OCI-LY1 (cell line): ENCODE measurements at regions not wholly inside any gene's neighbourhood (a gene's known extent, or its start where the extent isn't known, plus 50 kb on each side); places are given as distances from the start of the nearest gene placed in this dataset.

Source experiments
- H2AFZ ChIP-seq: fragments of 200-600 bp; sonication (generic), shearing (Covaris generic); 2 replicates; pipeline ENCODE4 v1.6.0; 2014; ENCODE audit warnings: antibody characterized with exemption, mild to moderate bottlenecking, low read length
- H3F3A ChIP-seq: fragments of 200-600 bp; sonication (generic), shearing (Covaris generic); 2 replicates; pipeline ENCODE4 v1.6.0; 2014; ENCODE audit warnings: mild to moderate bottlenecking, antibody characterized with exemption, low read length, moderate library complexity; ENCODE audit not compliant: insufficient read depth
- H3K27ac ChIP-seq: fragments of 200-600 bp; sonication (generic); 2 replicates; pipeline ENCODE4 v1.5.1; 2014; ENCODE audit warnings: low read length, mixed run types, mild to moderate bottlenecking, low read depth; ENCODE audit not compliant: poor library complexity, severe bottlenecking
- H3K27me3 ChIP-seq: fragments of 200-600 bp; sonication (generic); 2 replicates; pipeline ENCODE4 v1.6.0; 2014; ENCODE audit warnings: antibody characterized with exemption, mild to moderate bottlenecking, low read length, moderate library complexity; ENCODE audit not compliant: insufficient read depth
- H3K36me3 ChIP-seq: fragments of 200-600 bp; sonication (generic); 2 replicates; pipeline ENCODE4 v1.6.1; 2014; ENCODE audit warnings: mild to moderate bottlenecking, antibody characterized with exemption, low read length, moderate library complexity, mixed read lengths; ENCODE audit not compliant: insufficient read depth
- H3K4me1 ChIP-seq: fragments of 200-600 bp; sonication (generic); 2 replicates; pipeline ENCODE4 v1.5.1; 2014; ENCODE audit warnings: mild to moderate bottlenecking, low read length, moderate library complexity; ENCODE audit not compliant: insufficient read depth, severe bottlenecking
- H3K4me2 ChIP-seq: fragments of 200-600 bp; sonication (generic), shearing (Covaris generic); 2 replicates; pipeline ENCODE4 v1.6.1; 2014; ENCODE audit warnings: low read length
- H3K4me3 ChIP-seq: fragments of 200-600 bp; sonication (generic); 2 replicates; pipeline ENCODE4 v1.5.1; 2014; ENCODE audit warnings: low read length, low read depth, mild to moderate bottlenecking, mixed read lengths; ENCODE audit not compliant: poor library complexity, severe bottlenecking
- H3K79me2 ChIP-seq: fragments of 200-600 bp; shearing (Covaris generic); 2 replicates; pipeline ENCODE4 v1.6.1; 2016; ENCODE audit warnings: mixed run types, low read length, mixed read lengths; ENCODE audit not compliant: insufficient read depth
- H3K9ac ChIP-seq: fragments of 200-600 bp; sonication (generic), shearing (Covaris generic); 2 replicates; pipeline ENCODE4 v1.6.1; 2014; ENCODE audit warnings: mild to moderate bottlenecking, low read length, mixed read lengths
- H3K9me2 ChIP-seq: fragments of 200-600 bp; sonication (generic), shearing (Covaris generic); 2 replicates; pipeline ENCODE4 v1.6.1; 2014; ENCODE audit warnings: low read depth, mild to moderate bottlenecking, low read length, mixed read lengths
- H3K9me3 ChIP-seq: fragments of 200-600 bp; shearing (Covaris generic); 2 replicates; pipeline ENCODE4 v1.6.1; 2014; ENCODE audit warnings: low read length, mixed read lengths
- H4K20me1 ChIP-seq: fragments of 200-600 bp; sonication (generic), shearing (Covaris generic); 2 replicates; pipeline ENCODE4 v1.6.0; 2016; ENCODE audit warnings: mild to moderate bottlenecking, low read length; ENCODE audit not compliant: insufficient read depth
- CTCF ChIP-seq: fragments of 200-600 bp; sonication (generic), shearing (Covaris generic); IDR thresholded peaks from 2 replicates; pipeline ENCODE4 v1.5.1; 2017; ENCODE audit warnings: mild to moderate bottlenecking, antibody characterized with exemption, low read length, moderate library complexity, mixed read lengths
- EZH2 ChIP-seq: fragments of 200-600 bp; sonication (generic), shearing (Covaris generic); IDR thresholded peaks from 2 replicates; pipeline ENCODE4 v1.8.0; 2017; ENCODE audit warnings: borderline replicate concordance, mixed run types, mild to moderate bottlenecking, antibody characterized with exemption, low read length, moderate library complexity, mixed read lengths

DNA sequence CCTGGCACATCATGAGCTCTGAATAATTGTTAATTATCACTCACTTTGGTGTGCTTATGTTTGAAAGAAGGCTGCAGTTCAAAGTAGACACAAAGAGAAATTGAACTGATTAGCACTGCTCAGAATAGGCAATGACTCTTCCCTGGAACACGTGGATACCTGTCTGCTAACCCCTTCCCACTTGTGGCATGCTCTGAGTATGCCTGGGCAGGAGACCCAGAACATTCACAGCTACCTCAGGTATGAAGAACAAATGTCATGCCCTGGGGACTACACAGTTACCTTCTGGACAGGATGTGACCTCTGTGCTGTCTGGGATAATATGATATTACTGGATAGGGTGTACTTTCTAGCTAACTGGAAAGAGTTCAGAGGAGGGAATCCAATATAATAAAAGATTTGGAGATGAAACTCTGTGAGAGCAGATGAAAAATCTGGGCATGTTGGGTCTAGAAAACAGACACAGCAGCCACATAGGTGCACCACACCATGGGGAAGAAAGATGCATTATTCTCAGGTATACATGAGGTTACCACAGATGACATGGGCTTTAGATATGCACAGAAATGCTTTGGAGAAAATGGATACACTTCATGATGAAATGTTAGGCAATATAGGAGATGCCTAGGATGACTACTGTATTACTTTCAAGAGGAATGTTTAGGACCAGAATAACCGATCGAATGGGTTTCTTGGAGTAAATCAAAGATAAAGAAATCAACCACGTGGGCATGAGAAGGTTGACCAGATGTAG is 324.2 kb upstream of the PREP start:
- TF ChIP-seq EZH2 (no peak), CTCF (no peak)
- Histone ChIP-seq H4K20me1 (no peaks in the 10 kb centered on the region), H3K36me3 (no peaks in the 10 kb centered on the region), H3F3A (no peaks in the 10 kb centered on the region), H3K4me2 (no peak overlapping the region), H3K79me2 (no peaks in the 10 kb centered on the region), H3K9me2 (no peaks in the 10 kb centered on the region), H3K27ac (no peak overlapping the region), H3K4me3 (no peak overlapping the region), H3K9me3 (no peaks in the 10 kb centered on the region), H3K9ac (no peak overlapping the region), H2AFZ (no peak overlapping the region), H3K4me1 (no peaks in the 10 kb centered on the region), H3K27me3 (no peaks in the 10 kb centered on the region)

DNA sequence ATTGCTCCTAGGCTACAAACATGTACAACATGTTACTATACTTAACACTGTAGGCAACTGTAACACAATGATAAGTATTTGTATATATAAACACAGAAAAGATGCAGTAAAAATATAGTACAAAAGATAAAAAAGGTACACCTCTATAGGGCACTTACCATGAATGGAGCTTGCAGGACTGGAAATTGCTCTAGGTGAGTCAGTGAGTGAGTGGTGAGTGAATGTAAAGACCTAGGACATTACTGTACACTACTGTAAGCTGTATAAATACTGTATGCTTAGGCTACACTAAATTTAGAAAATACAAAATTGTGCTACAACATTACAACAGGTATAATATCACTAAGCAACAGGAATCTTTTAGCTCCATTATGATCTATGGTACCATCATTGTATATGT is 312.0 kb upstream of the PREP start:
- Histone ChIP-seq H3K4me3 (no peak overlapping the region), H3K9me2 (no peaks in the 10 kb centered on the region), H3K36me3 (no peaks in the 10 kb centered on the region), H3K9me3 (0 out of 2 replicates have a peak, but pooled peaks cover 3% of the 10 kb centered on the region), H4K20me1 (no peaks in the 10 kb centered on the region), H3K4me1 (no peaks in the 10 kb centered on the region), H3K79me2 (no peaks in the 10 kb centered on the region), H3K27ac (no peak overlapping the region), H3K4me2 (no peak overlapping the region), H3F3A (no peaks in the 10 kb centered on the region), H2AFZ (no peak overlapping the region), H3K9ac (no peak overlapping the region), H3K27me3 (no peaks in the 10 kb centered on the region)
- no peak for TF ChIP-seq CTCF
- TF ChIP-seq EZH2 = no peak

DNA sequence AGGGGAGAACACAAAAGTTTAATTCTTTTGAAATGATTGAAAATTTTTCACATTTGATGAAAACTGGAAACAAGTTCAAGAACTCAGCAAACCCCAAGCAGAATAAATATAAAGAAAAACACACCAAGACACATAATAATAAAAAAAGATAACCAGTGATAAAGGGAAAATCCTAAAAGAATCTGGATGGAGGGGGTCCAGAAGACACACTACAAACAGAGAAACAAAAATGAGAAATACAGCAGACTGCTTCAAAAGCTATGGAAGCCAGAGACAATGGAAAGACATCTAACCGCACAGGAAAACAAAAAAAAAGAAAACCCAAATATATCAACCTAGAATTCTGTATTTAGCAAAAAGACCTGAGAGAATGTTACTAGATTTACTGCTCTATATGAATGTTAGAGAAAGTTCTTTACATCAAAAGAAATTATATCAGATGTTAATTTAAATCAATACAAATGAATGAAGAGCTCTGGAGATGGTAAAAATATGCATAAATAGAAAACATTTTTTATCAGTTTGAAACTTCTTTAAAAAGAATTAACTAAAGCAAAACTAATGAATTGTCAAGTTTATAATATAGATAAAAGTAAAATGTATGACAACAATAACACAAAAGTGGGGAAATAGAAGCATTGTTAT is 310.7 kb upstream of the PREP start:
- Histone ChIP-seq H3K36me3 (no peaks in the 10 kb centered on the region), H3K27me3 (no peaks in the 10 kb centered on the region), H3K9me2 (no peaks in the 10 kb centered on the region), H3K4me2 (no peak overlapping the region), H3K27ac (no peak overlapping the region), H4K20me1 (no peaks in the 10 kb centered on the region), H2AFZ (no peak overlapping the region), H3F3A (no peaks in the 10 kb centered on the region), H3K9ac (no peak overlapping the region), H3K4me3 (no peak overlapping the region), H3K4me1 (no peaks in the 10 kb centered on the region), H3K9me3 (0 out of 2 replicates have a peak, but pooled peaks cover 3% of the 10 kb centered on the region), H3K79me2 (no peaks in the 10 kb centered on the region)
- no peak for TF ChIP-seq CTCF
